ENCODE measurements at regions not wholly inside any gene's neighbourhood (a gene's known extent, or its start where the extent isn't known, plus 50 kb on each side); places are given as distances from the start of the nearest gene placed in this dataset.

- Mint-ChIP-seq H3K4me1 (ENCODE audit: unreplicated experiment) (no peaks in the 10 kb centered on the region), H3K27me3 (no peaks in the 10 kb centered on the region), H3K4me3 (no peak overlapping the region), H3K9me3 (no peaks in the 10 kb centered on the region), H3K36me3 (no peaks in the 10 kb centered on the region), H3K27ac (peak overlapping the region; percentile 10)
- TF ChIP-seq CTCF (conservative IDR thresholded peaks at IDR 0.05): no peak
- DNase-seq (ENCODE audit: extremely low spot score, unreplicated experiment): no peak
Observed at GRCh38 chr13:73372666-73373627, 314.1 kb downstream of the KLF5 start.

GRCh38 chr13:73370066-73370465 lies 311.3 kb downstream of the KLF5 start:
- no peak for TF ChIP-seq CTCF (conservative IDR thresholded peaks at IDR 0.05)
- Mint-ChIP-seq H3K27ac (peak overlapping the region; percentile 98), H3K27me3 (no peaks in the 10 kb centered on the region), H3K4me1 (ENCODE audit: unreplicated experiment) (peaks cover 10% of the 10 kb centered on the region), H3K9me3 (no peaks in the 10 kb centered on the region), H3K4me3 (peak overlapping the region; percentile 42), H3K36me3 (no peaks in the 10 kb centered on the region)
- no peak for DNase-seq (ENCODE audit: extremely low spot score, unreplicated experiment)

DNA sequence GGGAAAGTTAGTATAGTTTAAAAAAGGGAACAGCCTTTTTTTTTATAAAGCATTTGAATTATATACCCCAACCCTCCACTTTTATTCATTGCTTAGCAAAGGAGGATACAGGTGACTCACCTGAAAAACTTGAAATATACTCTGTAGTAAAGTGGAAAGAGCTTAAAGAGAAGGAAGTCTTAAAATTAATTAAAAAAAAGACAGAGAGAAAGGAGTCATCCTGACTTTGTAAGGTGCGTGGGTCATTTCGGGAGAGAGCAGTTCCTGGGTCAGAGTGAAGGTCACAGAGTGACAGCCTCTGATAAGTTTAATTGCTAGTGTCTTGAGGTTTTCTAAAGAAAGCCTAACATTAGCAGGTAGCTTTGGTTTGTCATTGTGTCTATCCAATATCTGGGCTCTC lies 310.3 kb downstream of the KLF5 start:
- Mint-ChIP-seq H3K4me3 (peak overlapping the region; percentile 27), H3K27ac (peak overlapping the region; percentile 98), H3K27me3 (no peaks in the 10 kb centered on the region), H3K4me1 (ENCODE audit: unreplicated experiment) (peaks cover 10% of the 10 kb centered on the region), H3K36me3 (no peaks in the 10 kb centered on the region), H3K9me3 (no peaks in the 10 kb centered on the region)
- DNase-seq (ENCODE audit: extremely low spot score, unreplicated experiment): no peak
- no peak for TF ChIP-seq CTCF (conservative IDR thresholded peaks at IDR 0.05)

DNA sequence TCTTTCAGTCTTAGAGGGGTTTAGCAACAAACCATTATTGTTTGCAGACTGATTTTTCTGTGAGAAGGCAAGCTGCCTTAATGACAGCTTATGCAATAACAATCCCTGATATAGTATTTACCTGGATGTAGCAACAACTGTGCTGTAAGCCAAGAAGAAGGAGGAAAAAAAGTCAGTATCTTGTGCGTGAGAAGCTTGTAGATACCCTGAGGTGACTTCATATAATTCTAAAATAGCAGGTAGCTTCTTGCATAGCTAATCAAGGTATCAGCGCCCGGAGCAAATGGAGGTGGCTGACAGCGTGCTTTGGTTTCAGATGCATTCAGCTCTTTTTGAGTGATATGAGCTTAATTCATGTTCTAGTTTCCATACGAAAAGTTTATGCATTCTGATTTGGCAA lies 309.8 kb downstream of the KLF5 start:
- no peak for TF ChIP-seq CTCF (conservative IDR thresholded peaks at IDR 0.05)
- H3K4me3 Mint-ChIP-seq: peak overlapping the region; percentile 63
- H3K27ac Mint-ChIP-seq: peak overlapping the region; percentile 98
- no peaks in the 10 kb centered on the region for H3K9me3 Mint-ChIP-seq
- H3K27me3 Mint-ChIP-seq: no peaks in the 10 kb centered on the region
- peaks cover 10% of the 10 kb centered on the region for H3K4me1 Mint-ChIP-seq (ENCODE audit: unreplicated experiment)
- H3K36me3 Mint-ChIP-seq: no peaks in the 10 kb centered on the region
- no peak for DNase-seq (ENCODE audit: extremely low spot score, unreplicated experiment)

DNA sequence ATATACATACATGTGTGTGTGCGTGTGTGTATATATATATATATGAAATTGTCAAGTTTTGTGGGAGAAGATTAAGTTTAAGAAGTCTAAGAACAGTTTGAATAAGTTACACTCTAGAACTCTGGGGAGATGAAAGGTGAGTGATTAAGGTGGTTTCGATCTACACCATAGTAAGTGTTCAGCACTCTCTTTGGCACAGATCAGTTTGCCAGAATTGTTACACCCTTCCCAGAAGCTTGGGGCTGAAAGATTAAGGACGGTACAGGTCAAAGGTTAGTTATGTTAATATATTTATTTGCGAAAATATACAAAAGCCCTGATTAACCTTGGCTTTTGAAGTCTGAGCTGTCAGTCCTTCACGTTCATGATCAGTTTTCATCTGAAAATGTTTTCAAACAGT lies 309.1 kb downstream of the KLF5 start:
- H3K4me1 Mint-ChIP-seq (ENCODE audit: unreplicated experiment): peaks cover 10% of the 10 kb centered on the region
- no peak overlapping the region for H3K4me3 Mint-ChIP-seq
- H3K27ac Mint-ChIP-seq: peak overlapping the region; percentile 98
- H3K9me3 Mint-ChIP-seq: no peaks in the 10 kb centered on the region
- H3K36me3 Mint-ChIP-seq: no peaks in the 10 kb centered on the region
- TF ChIP-seq CTCF (conservative IDR thresholded peaks at IDR 0.05): no peak
- no peak for DNase-seq (ENCODE audit: extremely low spot score, unreplicated experiment)
- no peaks in the 10 kb centered on the region for H3K27me3 Mint-ChIP-seq

All from type B pancreatic cell (in vitro differentiated cells).